ENCODE measurements at regions not wholly inside any gene's neighbourhood (a gene's known extent, or its start where the extent isn't known, plus 50 kb on each side); places are given as distances from the start of the nearest gene placed in this dataset.

DNA sequence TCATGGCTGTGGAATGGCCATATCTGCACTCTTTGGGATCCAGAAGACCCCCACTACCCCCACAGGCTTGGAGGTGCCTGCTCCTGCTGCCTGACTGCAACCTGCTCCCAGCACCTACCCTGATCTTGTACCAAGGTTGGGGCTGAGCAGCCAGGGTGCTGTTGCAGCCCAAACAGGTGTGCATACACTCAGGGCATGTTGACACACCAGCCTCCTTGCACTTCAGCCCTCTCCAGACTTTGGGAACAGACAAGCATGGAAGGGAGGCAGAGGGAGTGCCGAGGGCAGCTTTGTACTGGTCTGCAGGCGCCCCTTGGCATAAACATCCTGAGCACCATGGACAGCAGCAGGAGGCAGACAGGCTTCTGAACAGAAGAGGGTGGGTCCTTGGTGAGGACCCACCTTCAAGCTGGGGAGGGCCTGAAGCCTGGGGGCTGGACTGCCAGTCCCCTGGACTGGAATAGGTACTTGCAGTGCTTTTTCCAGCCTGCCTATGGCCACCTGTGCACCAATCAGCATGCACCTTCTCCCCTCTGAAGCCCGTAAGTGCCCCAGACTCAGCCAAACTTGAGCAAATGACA, 1675.8 kb downstream of the HACE1 start:
- TF ChIP-seq, protein P1, sequence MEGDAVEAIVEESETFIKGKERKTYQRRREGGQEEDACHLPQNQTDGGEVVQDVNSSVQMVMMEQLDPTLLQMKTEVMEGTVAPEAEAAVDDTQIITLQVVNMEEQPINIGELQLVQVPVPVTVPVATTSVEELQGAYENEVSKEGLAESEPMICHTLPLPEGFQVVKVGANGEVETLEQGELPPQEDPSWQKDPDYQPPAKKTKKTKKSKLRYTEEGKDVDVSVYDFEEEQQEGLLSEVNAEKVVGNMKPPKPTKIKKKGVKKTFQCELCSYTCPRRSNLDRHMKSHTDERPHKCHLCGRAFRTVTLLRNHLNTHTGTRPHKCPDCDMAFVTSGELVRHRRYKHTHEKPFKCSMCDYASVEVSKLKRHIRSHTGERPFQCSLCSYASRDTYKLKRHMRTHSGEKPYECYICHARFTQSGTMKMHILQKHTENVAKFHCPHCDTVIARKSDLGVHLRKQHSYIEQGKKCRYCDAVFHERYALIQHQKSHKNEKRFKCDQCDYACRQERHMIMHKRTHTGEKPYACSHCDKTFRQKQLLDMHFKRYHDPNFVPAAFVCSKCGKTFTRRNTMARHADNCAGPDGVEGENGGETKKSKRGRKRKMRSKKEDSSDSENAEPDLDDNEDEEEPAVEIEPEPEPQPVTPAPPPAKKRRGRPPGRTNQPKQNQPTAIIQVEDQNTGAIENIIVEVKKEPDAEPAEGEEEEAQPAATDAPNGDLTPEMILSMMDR (IDR thresholded peaks at IDR 0.05; ENCODE audit: insufficient read depth, low read length, poor library complexity, severe bottlenecking): no peak
- no peak for TF ChIP-seq EZH2phosphoT487 (conservative IDR thresholded peaks at IDR 0.05; ENCODE audit: low read length)
